ENCODE measurements at regions not wholly inside any gene's neighbourhood (a gene's known extent, or its start where the extent isn't known, plus 50 kb on each side); places are given as distances from the start of the nearest gene placed in this dataset.

- DNase-seq (ENCODE audit: low read depth) = peak; percentile 15
These were observed 51.8 kb upstream of the DGKG start for GRCh38 chr3:186413615-186414415.

- DNase-seq (ENCODE audit: low read depth) = no peak
These were observed 50.0 kb upstream of the DGKG start for GRCh38 chr3:186411994-186412393.

Measured in myocyte (in vitro differentiated cells).